NCI-H146 treated with DMSO at 0.1 percent for 48 hours (cell line): ENCODE measurements at regions not wholly inside any gene's neighbourhood (a gene's known extent, or its start where the extent isn't known, plus 50 kb on each side); places are given as distances from the start of the nearest gene placed in this dataset.
"Not testable (repeated sequence)": the region's sequence is repeated elsewhere in the genome, so short reads cannot be mapped to it uniquely, and the experiment has no call there.

Experiments used
- DNase-seq: peaks from one replicate; lab custom pipeline; 2025; ENCODE audit not compliant: unreplicated experiment; lab: John Stamatoyannopoulos, UW

DNA sequence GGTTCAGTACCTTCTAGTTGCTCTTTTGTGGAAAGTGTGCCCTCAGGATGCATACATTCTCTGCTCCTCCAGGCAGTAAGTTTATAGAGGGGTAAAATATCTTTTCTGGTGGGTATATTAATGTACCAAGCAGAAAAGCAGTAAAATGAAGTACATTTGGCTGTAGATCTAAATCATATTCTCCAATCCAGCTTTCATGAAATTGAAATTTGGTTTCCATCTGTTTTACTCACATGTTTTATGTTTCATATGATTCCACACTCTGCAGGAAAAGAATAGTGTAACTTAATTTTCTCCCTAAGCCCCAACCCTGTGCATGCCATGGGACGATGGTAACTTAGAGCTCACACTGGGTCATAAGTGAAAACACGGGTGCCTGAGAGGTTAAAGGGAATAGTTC is 172.3 kb downstream of the AKAIN1 start:
- no peak for DNase-seq

DNA sequence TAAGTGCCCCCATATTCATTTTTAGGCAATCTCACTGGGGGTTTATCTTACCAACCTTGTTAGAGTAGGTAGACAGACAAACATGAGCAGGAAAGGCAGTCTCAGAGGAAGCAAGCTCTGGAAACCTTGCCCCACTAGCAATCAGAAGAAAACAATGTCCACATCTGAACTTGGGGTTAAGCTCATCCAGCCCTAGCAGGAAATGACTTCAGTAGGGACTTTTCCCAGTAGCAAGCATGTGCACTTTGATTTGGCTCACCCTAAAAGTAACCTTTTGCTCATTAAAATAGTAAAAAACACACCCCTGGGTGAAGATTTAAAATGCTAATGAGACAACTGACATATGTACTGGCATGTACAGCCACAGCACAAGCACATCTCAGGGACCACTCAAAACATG is 175.5 kb downstream of the AKAIN1 start:
- DNase-seq, result no peak

- no peak for DNase-seq
Measured at GRCh38 chr18:5015213-5015612, 181.8 kb downstream of the AKAIN1 start.

DNA sequence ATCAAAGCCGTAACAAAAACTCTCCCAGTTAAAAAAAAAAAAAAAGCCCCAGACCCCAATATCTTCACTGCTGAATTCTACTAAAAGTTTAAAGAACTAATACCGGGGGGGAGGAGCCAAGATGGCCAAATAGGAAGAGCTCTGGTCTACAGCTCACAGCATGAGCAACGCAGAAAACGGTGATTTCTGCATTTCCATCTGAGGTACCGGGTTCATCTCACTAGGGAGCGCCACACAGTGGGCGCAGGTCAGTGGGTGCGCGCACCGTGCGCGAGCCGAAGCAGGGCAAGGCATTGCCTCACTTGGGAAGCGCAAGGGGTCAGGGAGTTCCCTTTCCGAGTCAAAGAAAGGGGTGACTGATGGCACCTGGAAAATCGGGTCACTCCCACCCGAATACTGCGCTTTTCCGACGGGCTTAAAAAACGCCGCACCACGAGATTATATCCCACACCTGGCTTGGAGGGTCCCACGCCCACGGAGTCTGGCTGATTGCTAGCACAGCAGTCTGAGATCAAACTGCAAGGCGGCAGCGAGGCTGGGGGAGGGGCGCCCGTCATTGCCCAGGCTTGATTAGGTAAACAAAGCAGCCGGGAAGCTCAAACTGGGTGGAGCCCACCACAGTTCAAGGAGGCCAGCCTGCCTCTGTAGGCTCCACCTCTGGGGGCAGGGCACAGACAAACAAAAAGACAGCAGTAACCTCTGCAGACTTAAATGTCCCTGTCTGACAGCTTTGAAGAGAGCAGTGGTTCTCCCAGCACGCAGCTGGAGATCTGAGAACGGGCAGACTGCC is 192.8 kb downstream of the AKAIN1 start:
- not testable (repeated sequence) for DNase-seq

- DNase-seq, result no peak
Measured at GRCh38 chr18:4994710-4995109, 202.3 kb downstream of the AKAIN1 start.

DNA sequence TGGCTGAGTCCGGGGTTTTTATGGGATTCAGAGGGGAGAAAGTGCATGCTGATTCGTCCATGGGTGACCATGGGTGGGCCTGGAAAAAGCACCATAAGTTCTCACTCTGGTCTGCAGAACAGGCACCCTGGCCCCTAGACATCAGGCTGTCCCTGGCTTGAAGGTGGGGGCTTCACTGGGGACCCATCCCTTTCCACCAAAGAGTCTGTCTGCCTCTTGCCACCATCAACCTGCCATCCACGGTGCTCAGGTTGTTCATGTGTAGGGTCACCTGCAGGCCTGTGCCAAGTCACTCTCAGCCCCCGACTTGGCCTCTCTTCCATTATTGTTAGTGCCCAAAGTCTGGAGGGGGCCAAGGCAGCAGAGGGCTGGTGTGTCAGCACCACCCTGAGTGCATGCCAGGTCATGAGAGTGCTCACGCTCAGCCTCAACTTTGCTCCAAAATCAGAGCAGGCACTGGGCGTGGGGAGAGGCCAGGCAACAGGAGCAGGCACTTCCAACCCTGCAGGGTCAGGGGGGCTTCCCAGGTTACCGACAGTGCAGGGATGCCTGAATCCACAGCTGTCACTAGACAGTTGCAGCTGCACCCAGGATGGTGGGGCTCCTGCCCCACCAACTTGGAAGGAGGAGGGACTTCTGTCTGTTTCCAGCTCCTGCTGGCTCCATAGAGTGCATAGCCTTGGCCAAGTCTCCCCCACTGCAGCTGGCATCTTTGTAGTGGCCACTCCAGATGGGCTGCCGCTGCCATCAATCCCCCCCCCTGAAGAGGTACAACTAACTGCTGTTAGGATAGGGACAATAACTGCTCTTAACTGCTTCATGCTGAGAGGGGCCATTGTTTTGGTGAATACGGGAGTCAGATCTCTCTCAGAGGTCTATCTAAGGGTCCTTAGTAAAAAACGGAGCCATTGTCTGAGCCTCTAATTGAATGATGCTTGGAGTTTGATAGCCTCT is 209.3 kb downstream of the AKAIN1 start:
- no peak for DNase-seq

DNA sequence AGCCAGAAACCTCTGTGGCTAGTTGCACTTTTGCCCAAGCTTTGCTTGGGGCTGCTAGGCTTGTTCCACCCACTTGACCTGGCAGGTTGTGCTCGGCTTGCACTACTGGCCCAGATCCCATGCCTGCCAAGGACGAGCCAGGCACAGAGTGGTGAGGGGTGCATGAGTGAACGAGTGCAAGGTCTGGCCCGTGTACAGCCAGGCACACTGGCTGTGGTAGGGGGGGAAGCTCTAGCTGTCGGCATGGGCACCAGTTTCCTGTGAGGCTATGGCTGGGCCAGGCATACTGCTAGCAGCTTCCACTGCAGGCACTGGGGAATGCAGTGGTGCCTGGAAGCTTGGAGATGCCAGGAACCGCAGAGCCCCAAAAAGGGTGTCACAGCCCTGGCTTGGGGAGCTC is 210.4 kb downstream of the AKAIN1 start:
- no peak for DNase-seq

GRCh38 chr18:4986066-4986465 is 211.0 kb downstream of the AKAIN1 start:
- no peak for DNase-seq

DNA sequence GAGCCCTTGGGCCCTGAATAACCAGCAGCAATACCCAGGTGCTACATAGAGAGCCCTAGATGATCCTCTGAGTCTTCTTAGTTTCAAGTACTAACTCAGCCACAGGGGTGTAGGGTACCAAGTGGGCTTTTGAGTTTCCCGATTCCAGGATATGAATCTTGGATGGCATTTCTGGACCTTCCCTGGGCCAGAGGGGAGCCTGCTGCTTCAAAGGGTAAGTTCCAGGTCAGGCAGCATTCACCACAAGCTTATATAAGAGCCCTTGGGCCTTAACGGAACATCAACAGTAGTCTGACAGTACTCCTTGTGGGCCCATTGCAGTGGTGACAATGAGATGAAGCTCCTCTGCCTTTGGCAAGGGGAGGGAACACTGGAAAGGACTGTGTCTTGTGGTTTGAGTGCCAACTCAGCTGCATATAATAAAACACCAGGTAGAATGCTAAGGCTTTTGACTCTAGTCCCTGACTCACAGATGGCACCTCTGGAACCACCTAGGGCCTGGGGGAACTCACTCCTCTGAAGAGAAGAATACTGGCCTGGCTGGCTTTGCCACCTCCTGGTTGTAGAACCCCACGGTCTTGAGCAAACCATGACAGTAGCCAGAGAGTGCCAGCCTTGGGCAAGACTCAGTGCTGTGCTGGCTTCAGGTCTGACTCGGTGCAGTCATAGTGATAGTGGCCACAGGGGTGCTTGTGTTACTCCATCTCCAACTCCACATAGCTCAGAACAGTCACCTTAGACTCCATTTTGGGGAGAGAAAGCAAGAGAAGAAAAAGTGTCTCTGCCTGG is 235.7 kb downstream of the AKAIN1 start:
- no peak for DNase-seq

DNA sequence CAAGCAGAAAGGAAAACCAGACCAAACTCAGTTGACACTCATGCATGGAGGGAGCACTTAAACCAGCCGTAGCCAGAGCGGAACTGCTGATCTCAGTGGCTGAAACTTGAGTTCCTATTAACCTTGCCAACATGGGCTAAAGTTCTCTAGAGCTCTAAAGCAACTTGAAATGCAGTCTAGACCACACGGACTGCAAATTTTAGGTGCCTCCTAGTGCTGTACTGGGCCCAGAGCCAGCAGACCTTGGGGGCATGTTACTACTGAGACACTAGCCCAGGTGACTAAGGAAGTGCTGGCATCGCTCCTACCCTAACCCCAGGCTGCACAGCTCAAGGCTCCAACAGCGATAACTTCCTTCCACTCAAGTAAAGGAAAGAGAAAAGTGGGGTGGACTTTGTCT is 236.5 kb downstream of the AKAIN1 start:
- no peak for DNase-seq

DNA sequence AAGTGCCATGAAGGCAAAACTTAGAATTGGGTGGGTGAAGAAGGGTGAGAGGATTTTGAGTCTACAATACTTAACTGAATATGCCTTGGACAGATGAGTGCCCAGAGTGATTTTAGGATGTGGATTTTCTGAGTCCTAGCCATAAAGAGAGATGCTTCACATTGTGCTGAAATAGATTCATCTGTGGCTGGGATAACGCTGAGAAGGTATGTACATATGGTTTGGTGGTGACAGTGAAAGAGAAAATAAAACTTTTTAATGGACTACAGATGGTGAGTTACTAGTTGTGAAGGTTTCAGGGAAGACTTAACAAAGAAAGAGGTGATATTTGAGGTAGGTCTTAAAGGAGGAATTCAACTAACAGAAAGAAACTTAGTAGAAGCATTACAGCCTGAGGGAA is 265.8 kb downstream of the AKAIN1 start:
- DNase-seq, result no peak

GRCh38 chr18:4921548-4921947 is 275.5 kb downstream of the AKAIN1 start:
- no peak for DNase-seq

DNA sequence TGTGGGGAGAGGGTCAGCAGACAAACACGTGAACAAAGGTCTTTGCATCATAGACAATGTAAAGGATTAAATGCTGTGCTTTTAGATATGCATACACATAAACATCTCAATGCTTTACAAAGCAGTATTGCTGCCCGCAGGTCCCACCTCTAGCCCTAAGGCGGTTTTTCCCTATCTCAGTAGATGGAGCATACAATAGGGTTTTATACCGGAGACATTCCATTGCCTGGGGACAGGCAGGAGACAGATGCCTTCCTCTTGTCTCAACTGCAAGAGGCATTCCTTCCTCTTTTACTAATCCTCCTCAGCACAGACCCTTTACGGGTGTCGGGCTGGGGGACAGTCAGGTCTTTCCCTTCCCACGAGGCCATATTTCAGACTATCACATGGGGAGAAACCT is 279.5 kb downstream of the AKAIN1 start:
- not testable (repeated sequence) for DNase-seq

- DNase-seq, result no peak
Measured at GRCh38 chr18:4908328-4908727, 288.7 kb downstream of the AKAIN1 start.

DNA sequence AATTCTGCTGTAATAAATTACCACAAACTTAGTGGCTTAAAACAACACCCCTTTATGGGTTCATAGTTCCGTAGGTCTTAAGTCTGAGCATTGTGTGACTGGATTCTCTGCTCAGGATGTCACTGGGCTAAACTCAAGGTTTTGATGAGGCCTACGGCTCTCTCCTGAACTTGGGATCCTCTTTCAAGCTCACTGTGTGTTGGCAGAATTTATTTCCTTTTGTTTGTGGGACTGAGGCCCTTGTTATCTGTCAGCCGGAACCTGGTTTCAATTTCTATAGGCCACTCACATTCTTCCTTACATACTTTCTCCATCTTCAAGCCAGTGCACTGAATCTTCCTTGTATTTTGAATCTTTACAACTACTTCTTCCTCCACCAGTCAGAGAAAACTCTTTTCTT is 290.2 kb downstream of the AKAIN1 start:
- DNase-seq, result no peak

- no peak for DNase-seq
Measured at GRCh38 chr18:4888251-4889040, 308.6 kb downstream of the AKAIN1 start.

DNA sequence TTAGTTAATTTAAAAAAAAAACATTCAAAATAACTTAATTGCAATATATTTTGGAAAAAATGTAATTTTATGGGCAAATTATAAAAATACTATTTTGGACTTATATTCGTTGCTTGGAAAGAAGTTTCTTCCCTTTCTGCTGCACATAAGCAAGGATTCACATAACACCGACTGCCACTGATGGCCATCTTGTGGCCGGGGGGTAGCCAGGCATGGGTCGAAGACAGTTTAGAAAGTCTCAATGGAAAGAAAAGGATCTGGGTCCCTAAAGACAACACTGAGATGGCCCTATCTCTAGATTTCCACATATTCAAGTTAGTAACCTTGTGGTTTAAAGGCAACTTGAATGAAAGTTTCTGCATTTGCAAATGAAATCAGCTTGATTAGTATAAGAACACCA is 318.6 kb downstream of the AKAIN1 start:
- no peak for DNase-seq

- DNase-seq, result no peak
Measured at GRCh38 chr18:4871197-4871596, 325.9 kb downstream of the AKAIN1 start.

- no peak for DNase-seq
Measured at GRCh38 chr18:4870177-4870773, 326.8 kb downstream of the AKAIN1 start.

DNA sequence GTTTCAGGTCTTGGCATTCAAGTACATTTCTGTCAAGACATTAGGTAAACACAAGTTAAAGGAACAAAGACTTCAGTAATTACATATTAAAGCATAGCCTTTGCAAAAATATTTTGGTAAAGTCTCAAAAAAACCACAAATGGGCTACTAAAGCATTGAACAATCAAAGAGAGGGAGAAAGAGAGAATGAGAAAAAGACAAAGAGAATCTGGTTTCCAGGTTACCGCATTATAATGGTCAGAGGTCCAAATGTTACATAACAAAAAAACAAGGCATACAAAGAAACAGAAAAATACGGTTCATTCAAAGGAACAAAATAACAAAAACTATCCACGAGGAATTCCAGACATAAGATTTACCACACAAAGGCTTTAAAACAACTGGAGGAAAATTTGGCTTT is 327.9 kb downstream of the AKAIN1 start:
- no peak for DNase-seq
